Spleen (tissue), 11 donors: ENCODE measurements at regions not wholly inside any gene's neighbourhood (a gene's known extent, or its start where the extent isn't known, plus 50 kb on each side); places are given as distances from the start of the nearest gene placed in this dataset.

Experiments
- DNase-seq: peaks from one replicate; pipeline ENCODE4 v3.0.0-alpha.2; 2020
- H3K27ac ChIP-seq, 8 donors: fragments of 200-600 bp; sonication (generic) in 7 of 8; 1 replicate in 4 of 8; 2 replicates in 4 of 8; pipeline versions ENCODE4 v1.5.0 to v1.8.0; 2016 to 2021; ENCODE audit warnings: inconsistent platforms in 4 of 8, mild to moderate bottlenecking in 4 of 8, moderate library complexity in 1 of 8
- H3K27me3 ChIP-seq, 7 donors: fragments of 200-600 bp; sonication (generic) in 6 of 7; replicated peaks in 1 of 7; 1 replicate in 4 of 7; 2 replicates in 3 of 7; pipeline versions ENCODE4 v1.5.0 to v1.8.0; 2016 to 2021; ENCODE audit warnings: inconsistent platforms in 3 of 7, mild to moderate bottlenecking in 1 of 7
- H3K36me3 ChIP-seq, 6 donors: fragments of 200-600 bp; sonication (generic) in 5 of 6; 1 replicate in 4 of 6; 2 replicates in 2 of 6; pipeline versions ENCODE4 v1.5.0 to v1.8.0; 2016 to 2021; ENCODE audit warnings: inconsistent platforms in 2 of 6
- H3K4me1 ChIP-seq, 6 donors: fragments of 200-600 bp; sonication (generic) in 5 of 6; 1 replicate in 3 of 6; 2 replicates in 3 of 6; pipeline versions ENCODE4 v1.5.0 to v1.8.0; 2016 to 2021; ENCODE audit warnings: inconsistent platforms in 3 of 6
- H3K4me3 ChIP-seq, 8 donors: fragments of 200-600 bp; sonication (generic) in 7 of 8; 1 replicate in 4 of 8; 2 replicates in 4 of 8; pipeline versions ENCODE4 v1.5.0 to v1.8.0; 2016 to 2021; ENCODE audit warnings: inconsistent platforms in 4 of 8, mild to moderate bottlenecking in 4 of 8, moderate library complexity in 2 of 8
- H3K9me3 ChIP-seq, 8 donors: fragments of 200-600 bp; sonication (generic) in 7 of 8; 1 replicate in 4 of 8; 2 replicates in 4 of 8; pipeline versions ENCODE4 v1.5.0 to v1.8.0; 2016 to 2021; ENCODE audit warnings: inconsistent platforms in 4 of 8
- CTCF ChIP-seq, 11 experiments: fragments of 200-600 bp in 7 of 11; fragments of 450-650 bp in 4 of 11; sonication (generic) in 4 of 11; IDR thresholded peaks in 8 of 11; conservative IDR thresholded peaks in 3 of 11; 1 replicate in 7 of 11; 2 replicates in 4 of 11; pipeline versions ENCODE4 v1.4.0 to v1.8.0; 2016 to 2021; ENCODE audit warnings: antibody characterized with exemption in 11 of 11, inconsistent platforms in 4 of 11, mild to moderate bottlenecking in 1 of 11
- POLR2A ChIP-seq, 3 donors: fragments of 450-650 bp; IDR thresholded peaks; one replicate each; pipeline ENCODE4 v1.5.1; 2017; ENCODE audit warnings: antibody characterized with exemption in 3 of 3, mild to moderate bottlenecking in 1 of 3
- POLR2AphosphoS5 ChIP-seq, 3 donors: sonication (generic); formaldehyde crosslinking; IDR thresholded peaks; one replicate each; pipeline ENCODE4 v1.5.1; 2017; ENCODE audit warnings: antibody characterized with exemption in 3 of 3
- WGBS, 5 donors: extraction: QIAGEN DNeasy Blood & Tissue Kit in 3 of 5; methylation state at CpG; one replicate each; pipeline versions ENCODE4 v1.1.5 to v1.1.7; 2013 to 2018; 5-methylcytosine and 5-hydroxymethylcytosine counted together
- intact Hi-C: fragments of 100-400 bp; cut with DNase I; formaldehyde crosslinking; loops from one replicate; pipeline ENCODE4 v1.15.0; 2023; ENCODE audit warnings: low total_unique reads
- donor health status: healthy with polysubstance abuse.
- donor health status: DM: no; HTN: no; CAD: no; lungs with moderate emphysema.
- donor health status: DM: no; HTN: no; CAD: no.
- donor health status: Bipolar disorder and iron deficiency.
- donor health status: healthy.
- donor health status: DM: no; HTN: no; CAD: no.
- donor health status: DM: yes; HTN: yes; CAD: no.

GRCh38 chr10:37479469-37479868, 354.1 kb downstream of the ANKRD30A start:
- Histone ChIP-seq H3K27ac (no peak overlapping the region), H3K4me1 (no peaks in the 10 kb centered on the region), H3K4me3 (no peak overlapping the region), H3K36me3 (no peaks in the 10 kb centered on the region), H3K27me3 (no peaks in the 10 kb centered on the region), H3K9me3 (peaks cover 0 to 32% (median 8%) of the 10 kb centered on the region in 8 donors)
- 76 to 84% (median 80%) methylated on average over 7 of the region's 7 CpGs for WGBS, 5 donors
- no peak for DNase-seq
- no peak for TF ChIP-seq POLR2AphosphoS5 (IDR thresholded peaks at IDR 0.05)
- no peak for TF ChIP-seq POLR2A (IDR thresholded peaks at IDR 0.05)
- TF ChIP-seq CTCF (IDR thresholded peaks at IDR 0.05 in 8 of 11, conservative IDR thresholded peaks at IDR 0.05 in 3 of 11), result no peak
- intact Hi-C loops, result no loop called here

- no peak overlapping the region for H3K27ac ChIP-seq
- no peak for DNase-seq
- no peaks in the 10 kb centered on the region for H3K27me3 ChIP-seq
- no peaks in the 10 kb centered on the region for H3K36me3 ChIP-seq
- H3K9me3 ChIP-seq, result peaks cover 0 to 36% (median 10%) of the 10 kb centered on the region in 8 donors
- no peaks in the 10 kb centered on the region for H3K4me1 ChIP-seq
- no peak for TF ChIP-seq CTCF (IDR thresholded peaks at IDR 0.05 in 8 of 11, conservative IDR thresholded peaks at IDR 0.05 in 3 of 11)
- TF ChIP-seq POLR2AphosphoS5 (IDR thresholded peaks at IDR 0.05), result no peak
- TF ChIP-seq POLR2A (IDR thresholded peaks at IDR 0.05), result no peak
- H3K4me3 ChIP-seq, result no peak overlapping the region
- WGBS, 5 donors, result 72 to 90% (median 78%) methylated on average over 5 of the region's 5 CpGs
- intact Hi-C loops, result no loop called here
Measured at GRCh38 chr10:37478381-37478780, 353.0 kb downstream of the ANKRD30A start.

GRCh38 chr10:37476285-37476684, 350.9 kb downstream of the ANKRD30A start:
- intact Hi-C loops, result no loop called here
- no peak overlapping the region for H3K4me3 ChIP-seq
- 42 to 62% (median 56%) methylated on average over 1 of the region's 1 CpG for WGBS, 5 donors
- H3K27ac ChIP-seq, result no peak overlapping the region
- H3K4me1 ChIP-seq, result no peaks in the 10 kb centered on the region
- H3K9me3 ChIP-seq, result peaks cover 0 to 52% (median 12%) of the 10 kb centered on the region in 8 donors
- no peaks in the 10 kb centered on the region for H3K27me3 ChIP-seq
- TF ChIP-seq POLR2A (IDR thresholded peaks at IDR 0.05) (no peak), CTCF (IDR thresholded peaks at IDR 0.05 in 8 of 11, conservative IDR thresholded peaks at IDR 0.05 in 3 of 11) (no peak), POLR2AphosphoS5 (IDR thresholded peaks at IDR 0.05) (no peak)
- no peak for DNase-seq
- H3K36me3 ChIP-seq, result no peaks in the 10 kb centered on the region

GRCh38 chr10:37474645-37475044, 349.2 kb downstream of the ANKRD30A start:
- no peaks in the 10 kb centered on the region for H3K27me3 ChIP-seq
- intact Hi-C loops, result no loop called here
- H3K36me3 ChIP-seq, result no peaks in the 10 kb centered on the region
- TF ChIP-seq POLR2AphosphoS5 (IDR thresholded peaks at IDR 0.05) (no peak), CTCF (IDR thresholded peaks at IDR 0.05 in 8 of 11, conservative IDR thresholded peaks at IDR 0.05 in 3 of 11) (no peak), POLR2A (IDR thresholded peaks at IDR 0.05) (no peak)
- no peak for DNase-seq
- no peak overlapping the region for H3K27ac ChIP-seq
- H3K4me3 ChIP-seq, result no peak overlapping the region
- H3K9me3 ChIP-seq, result peaks cover 0 to 51% (median 7%) of the 10 kb centered on the region in 8 donors
- 90 to 94% (median 90%) methylated on average over 9 of the region's 9 CpGs for WGBS, 5 donors
- no peaks in the 10 kb centered on the region for H3K4me1 ChIP-seq
